ENCODE measurements at regions not wholly inside any gene's neighbourhood (a gene's known extent, or its start where the extent isn't known, plus 50 kb on each side); places are given as distances from the start of the nearest gene placed in this dataset.

DNA sequence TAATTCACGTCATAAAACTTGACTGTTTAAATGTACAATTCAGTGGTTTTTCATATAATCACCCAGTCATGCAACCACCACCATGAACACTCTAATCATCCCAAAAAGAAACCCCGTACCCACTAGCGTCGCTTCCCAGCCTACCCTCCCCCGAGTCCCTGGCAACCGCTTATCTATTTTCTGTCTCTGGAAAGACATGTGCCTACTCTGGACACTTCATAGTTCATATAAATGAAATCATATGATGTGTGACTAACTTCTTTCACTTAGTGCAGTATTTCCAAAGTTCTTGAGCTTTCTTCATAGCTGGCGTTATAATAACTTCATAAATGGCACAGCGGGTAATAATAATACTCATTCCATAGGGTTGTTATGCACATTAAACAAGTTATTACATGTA lies 215.2 kb downstream of the MYLK4 start:
- no peak for DNase-seq (ENCODE audit: low spot score)

DNA sequence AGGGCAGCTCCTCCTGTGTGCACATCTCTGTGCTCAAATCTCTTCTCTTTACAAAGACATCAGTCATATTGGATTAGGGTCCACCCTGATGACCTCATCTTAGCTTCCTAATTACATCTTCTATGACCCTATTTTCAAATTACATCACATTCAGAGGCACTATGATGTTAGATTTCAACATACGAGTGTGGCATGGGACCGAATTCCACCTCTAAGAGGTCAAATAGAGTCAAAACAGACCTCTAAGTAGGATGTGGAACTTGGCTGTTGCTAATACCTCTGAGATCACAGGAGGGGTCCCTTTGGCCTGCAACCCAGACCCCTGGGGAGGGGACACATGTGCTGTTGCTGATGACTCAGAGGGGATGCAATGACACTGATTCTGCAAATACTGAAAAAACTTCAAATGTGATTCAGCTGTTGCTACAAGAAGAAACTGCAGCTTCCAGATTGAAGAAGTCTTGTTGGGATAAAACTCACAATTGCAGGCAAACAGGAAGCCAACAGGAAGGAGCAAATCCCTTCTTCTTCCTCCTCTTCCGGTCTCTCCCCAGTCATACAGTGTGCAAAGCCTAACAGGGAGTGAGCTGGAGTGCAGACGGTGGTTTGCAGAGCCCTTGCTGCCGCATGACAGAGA lies 216.2 kb downstream of the MYLK4 start:
- no peak for DNase-seq (ENCODE audit: low spot score)

DNA sequence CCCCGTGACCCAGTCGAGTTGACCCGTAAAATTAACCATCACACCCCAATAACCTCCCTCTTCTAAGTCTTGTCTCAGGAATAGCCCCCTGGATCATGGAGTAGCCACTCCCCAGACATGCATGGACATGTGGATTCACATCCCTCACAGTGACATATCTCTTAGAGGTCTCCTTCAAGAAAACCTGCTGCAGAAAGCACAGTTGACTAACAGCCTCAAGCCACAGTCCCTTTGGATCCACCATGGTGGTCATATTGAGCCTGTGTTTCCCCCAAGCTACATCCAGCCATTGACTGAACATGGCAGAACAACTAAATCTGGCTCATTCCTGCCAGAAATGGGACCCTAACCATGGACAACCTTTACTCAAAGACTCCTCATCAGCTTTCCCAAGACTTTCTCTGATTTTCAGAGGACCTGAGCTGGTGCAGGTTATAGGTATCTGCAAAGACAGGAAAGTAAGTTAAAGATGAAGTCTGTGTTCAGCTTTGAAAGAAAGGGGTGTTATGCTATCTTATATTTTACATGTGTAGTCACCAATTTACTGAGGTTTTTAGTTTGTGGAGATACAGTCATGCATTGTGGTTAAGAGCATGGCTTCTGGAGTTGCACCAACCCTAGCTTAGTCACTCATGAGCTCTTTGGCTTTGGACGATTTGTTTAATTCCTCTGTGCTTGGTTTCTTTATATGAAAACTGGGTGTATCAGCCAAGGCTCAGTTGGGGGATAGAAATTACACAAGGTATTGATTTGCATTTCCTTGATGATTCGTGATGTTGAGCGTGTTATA lies 219.1 kb downstream of the MYLK4 start:
- no peak for DNase-seq (ENCODE audit: low spot score)

DNA sequence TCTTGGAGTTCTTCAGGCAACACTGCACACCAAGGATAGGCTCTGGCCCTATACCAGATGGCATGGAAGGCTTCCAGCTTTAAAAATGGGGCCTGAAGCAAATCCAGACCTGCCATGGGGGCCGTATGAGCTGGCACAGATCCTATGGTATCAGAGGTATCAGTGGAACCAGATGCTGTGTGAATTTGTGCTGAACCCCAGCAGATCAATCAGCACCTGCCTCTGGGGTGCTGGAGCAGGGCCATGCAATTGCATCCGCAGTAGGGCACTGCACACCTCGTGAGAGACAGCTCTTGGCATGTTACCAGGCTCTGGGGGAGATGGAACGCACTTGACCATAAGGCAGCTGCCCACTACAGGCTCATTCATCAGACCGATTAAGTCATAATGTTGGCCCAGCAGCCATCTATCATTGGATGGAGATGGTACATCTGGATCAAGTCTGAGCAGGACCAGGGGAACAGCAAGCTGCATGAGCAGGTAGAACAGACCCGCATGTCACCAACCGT lies 221.5 kb downstream of the MYLK4 start:
- DNase-seq (ENCODE audit: low spot score), result no peak

DNA sequence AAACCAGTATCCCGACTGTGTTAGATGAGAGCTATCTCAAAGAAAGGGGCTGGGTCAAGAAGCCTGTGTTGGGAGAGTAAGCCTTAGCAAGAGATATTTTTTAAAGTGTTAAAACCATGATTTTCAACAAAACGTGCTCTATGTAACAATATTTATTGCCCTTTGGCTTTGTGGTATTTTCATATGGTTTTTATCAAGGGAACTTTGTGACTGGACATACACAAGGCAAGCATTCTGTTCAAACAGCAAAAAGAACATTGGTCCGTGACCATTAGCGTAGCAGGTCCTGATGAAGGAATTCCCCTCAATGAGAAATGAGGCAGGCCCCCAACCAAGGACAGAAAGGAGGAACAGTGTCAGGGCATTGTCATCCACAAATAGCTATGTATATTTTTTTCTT lies 222.6 kb downstream of the MYLK4 start:
- no peak for DNase-seq (ENCODE audit: low spot score)

DNA sequence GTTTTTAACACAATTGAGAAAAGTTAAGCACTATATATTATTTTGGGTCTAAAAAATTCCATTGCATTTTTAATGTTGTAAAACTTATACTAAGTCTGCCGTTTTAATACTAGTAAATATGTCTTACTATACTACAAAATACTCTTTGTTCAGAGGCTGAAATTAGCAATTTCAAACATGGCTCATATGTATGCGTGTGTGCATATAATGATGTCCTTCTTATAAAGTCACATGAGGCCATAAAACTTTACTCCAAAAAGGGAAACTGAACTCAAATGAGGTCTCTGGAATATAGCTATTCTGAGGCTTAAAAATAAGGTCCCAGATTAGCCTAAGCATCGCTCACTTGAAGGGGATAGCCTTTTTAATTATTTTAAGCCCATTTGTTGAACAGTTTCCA lies 224.0 kb downstream of the MYLK4 start:
- DNase-seq (ENCODE audit: low spot score), result no peak

DNA sequence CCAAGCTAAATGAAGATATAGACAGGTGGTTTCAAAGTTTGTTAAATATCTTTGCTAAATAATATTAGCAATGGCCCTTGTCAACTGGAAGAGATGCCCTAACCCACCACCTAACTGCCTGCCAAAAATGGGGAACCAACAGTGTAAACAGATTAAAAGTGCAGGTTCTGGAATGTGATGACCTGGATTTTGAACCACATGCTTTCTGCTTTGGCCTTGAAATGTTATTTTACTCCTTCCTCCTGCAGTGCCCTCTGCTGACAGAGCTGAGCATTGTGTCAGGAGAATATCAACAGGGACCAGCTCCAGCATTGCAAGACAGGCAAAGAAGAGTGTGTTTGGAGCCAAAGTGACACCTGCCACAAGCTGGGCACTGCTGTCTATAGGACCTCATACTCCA lies 226.6 kb downstream of the MYLK4 start:
- DNase-seq (ENCODE audit: low spot score), result peak; percentile 4

DNA sequence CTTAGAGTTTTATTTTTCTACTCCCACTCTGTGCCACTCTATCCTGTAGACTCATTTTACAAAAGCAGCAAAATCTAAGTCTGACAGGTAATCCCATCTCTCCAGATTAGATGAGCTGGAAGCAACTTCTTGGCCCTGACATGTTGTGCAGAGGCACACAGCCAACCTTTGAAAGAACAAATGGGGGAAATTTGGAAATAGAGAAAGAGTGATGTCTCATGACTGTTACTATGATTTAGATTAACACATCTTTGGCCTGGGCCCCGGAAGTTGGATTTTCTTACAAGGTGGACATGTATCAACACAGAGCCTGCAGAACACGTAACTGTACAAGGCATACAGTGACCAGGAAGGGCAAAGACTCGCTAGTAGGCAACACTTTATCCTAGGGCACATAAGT lies 227.7 kb downstream of the MYLK4 start:
- DNase-seq (ENCODE audit: low spot score), result no peak

DNA sequence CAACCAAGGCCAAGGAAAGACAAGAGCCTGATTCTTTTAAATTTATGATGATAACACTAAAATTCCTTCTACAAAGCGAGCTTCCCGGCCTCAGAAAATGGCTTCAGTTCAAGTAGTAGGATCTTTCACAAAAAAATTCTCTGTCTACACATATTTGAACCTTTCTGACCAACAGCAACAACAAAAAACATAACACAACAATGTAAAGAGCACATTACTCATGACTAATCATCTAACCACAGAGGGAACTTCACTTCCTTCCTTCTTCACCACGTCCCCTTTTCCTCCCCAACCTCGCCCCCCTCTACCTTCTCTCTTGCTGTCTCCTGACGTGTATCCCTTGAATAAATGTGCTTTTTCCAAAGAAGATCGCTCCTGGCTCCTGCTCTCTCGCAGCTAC lies 228.2 kb downstream of the MYLK4 start:
- DNase-seq (ENCODE audit: low spot score), result no peak

DNA sequence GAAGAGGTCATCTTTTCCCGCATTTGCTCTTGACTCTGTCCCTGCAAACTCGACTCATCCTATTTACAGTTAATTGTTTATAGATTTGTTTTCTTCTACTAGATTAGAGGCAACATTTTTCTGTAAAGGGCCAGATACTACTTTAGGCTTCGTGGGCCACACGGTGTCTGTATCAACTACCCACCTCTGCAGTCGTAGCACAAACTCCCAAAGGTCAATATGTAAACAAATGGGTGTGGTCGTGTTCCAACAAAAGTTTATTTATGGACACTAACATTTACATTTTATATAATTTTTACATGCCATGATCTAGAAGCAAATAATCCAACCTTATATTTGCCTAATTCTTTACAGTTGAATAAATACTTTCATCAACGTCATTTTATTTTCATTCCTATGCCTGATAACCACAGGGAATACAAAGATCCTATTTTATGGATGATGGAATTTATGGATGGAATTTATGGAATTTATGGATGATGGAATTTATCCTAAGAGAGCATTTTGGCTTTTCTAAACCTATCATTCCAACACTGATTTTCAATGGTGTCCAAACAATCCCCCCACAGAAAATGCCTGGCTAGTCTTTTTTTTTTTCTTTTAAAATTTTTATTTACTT lies 232.8 kb downstream of the MYLK4 start:
- DNase-seq (ENCODE audit: low spot score), result no peak

DNA sequence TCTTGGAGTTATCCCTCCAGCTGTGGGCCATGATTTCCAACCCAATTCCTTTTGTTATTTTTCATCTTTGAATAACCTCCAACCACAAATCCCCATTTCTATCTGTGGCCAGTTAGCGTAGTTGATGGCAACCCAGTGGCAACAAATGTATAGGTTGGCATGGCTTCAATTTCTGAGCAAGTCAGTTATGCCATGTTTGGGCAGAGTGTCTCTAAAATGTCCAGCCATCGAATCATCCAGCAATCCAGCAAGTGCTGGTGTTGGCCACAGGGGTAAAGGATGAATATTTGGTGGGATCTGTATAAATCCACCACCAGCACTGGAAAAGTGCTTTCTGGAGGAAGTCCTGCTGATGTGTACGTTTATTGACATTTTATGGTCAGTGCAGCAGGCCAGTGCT lies 233.3 kb downstream of the MYLK4 start:
- no peak for DNase-seq (ENCODE audit: low spot score)

DNA sequence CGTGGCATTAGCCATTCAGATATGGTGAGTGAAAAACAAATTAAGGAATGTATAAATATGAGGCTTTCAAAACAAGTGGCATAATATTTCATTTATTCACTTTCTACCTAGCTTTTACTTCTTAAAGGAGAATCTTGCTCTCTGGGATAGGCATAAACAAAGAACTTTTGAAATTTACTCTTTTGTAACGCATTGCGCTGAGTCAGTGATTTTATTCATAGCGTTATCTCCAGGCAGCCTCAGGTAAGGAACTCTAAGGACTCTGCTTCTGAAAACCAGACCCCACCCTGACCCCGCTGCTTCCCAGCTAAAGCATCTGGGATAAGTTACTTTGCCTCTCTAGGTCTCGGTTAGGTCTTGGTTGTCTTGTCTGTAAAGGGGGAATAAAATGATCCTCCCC lies 234.7 kb downstream of the MYLK4 start:
- no peak for DNase-seq (ENCODE audit: low spot score)

DNA sequence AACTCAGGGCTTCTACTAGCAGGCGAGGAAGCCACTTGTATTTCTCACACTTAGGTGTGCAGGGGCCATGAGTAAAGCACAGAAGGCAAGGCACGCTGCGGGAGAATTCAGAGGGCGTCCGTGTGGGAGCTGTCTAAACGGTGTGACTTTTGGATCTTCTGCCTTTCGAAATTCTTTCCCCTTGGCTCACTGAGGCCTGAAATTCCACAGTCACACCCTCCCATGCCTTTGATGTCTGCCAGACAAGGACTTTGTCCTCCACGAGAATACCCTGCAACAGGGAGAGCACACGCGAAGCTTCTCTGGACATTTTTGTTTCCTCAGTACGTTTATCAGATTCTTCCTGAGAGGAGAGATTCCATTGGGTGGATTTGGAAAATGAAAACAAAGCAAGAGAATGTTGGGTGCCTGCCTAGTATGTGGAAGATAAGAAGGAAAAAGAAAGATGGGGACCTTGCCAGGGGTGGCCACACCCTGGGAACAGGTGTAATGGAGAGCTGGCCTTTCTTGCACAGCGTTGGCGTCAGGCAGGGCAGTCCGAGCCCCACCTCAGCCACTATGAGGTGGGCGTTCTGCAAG lies 235.7 kb downstream of the MYLK4 start:
- DNase-seq (ENCODE audit: low spot score), result no peak

DNA sequence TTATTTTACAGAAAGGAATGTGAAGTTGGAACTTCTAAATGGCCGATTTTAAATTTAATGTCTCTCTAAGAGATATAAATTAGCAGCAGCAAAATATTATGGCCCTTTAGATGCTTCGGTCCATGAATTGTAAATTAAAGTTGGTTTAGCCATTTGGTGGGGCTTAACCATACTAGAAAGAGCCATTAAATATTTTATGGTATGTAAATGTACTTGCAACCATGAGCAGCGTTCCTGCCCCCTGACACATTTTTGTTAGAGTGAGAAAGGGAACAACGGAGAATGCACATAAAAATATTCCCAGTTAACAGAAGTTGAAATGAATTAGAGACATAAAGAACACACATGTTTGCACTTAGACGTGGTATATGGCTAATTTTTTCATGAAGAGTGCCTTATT lies 237.9 kb downstream of the MYLK4 start:
- no peak for DNase-seq (ENCODE audit: low spot score)

DNA sequence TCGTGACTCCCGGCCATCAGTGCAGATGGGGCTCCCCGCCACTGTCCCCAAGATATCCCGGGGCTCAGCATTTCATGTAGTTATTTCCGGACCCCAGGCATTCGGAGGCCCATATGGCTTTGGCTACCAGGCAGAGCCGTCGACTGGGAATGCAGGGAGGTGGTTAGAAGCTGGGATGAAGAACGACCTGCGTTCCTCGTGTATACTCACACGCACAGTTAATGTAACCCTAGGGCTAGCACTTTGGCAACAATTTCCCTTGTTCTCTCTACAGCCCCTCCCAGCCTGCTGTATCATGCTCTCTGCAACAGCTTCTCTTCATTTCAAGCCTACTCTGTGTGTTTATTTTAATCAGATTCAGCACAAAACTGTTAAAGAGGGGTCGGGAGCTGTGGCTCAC lies 240.4 kb downstream of the MYLK4 start:
- DNase-seq (ENCODE audit: low spot score), result no peak

DNA sequence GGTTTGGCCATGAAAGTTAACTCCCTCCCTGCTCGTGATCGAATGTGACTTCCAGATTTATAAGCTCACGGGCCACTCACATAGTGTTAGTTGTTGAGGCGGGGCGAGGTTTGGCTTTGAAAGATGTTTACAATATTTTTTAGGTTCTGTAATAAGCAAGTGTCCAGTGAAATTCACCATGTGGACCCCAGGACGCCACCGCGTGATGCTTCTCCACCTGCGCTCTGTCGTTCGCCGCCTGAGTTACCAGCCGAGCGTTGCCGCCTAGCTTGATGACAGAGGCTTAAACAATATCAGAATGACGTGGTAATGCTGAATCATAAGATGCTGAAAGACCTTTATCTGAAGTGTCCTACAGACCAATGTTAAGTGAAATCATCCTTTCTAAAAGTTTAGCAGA lies 241.0 kb downstream of the MYLK4 start:
- no peak for DNase-seq (ENCODE audit: low spot score)

DNA sequence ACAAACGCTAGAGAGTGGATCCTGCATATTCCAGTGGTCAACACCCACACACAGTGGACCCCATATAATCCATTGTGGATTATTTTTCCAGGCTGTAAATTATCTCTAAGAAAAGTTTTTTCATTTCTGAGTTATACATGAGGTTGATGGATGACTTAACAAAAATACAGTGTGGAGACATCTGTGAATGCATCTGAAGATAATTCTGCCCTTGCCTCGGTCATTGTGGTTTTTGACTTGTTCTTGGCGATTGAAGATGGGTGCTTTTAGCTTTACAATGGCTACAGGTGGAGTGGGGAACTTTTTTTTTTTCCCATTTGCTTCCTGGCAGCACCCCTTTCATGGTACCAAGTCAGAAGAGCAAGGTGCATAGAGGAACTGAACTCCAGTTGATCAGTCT lies 242.7 kb downstream of the MYLK4 start:
- DNase-seq (ENCODE audit: low spot score), result no peak

DNA sequence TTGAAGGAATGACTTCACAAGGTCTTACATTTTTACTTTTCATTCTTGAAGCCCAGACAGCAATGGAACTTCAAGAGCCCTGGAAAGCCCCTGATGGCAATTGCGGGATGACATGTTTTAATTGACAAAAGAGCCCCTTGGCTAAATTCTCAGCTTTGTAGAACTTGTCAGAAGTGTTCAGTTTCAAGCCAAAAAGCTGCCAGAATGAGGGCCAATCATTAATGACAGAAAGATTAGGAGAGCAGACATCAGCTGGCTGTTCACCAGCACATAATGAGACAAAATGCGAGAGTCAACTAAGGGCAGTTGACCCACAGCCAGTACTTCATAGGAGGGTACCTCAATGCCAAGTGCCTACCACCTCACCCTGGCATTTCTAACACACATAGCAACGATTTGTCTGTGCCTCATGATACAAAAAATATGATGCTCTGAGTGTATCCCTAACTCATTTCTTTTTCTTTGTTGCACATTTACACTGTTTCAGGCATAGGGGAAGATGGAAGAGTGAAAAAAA lies 243.1 kb downstream of the MYLK4 start:
- no peak for DNase-seq (ENCODE audit: low spot score)

DNA sequence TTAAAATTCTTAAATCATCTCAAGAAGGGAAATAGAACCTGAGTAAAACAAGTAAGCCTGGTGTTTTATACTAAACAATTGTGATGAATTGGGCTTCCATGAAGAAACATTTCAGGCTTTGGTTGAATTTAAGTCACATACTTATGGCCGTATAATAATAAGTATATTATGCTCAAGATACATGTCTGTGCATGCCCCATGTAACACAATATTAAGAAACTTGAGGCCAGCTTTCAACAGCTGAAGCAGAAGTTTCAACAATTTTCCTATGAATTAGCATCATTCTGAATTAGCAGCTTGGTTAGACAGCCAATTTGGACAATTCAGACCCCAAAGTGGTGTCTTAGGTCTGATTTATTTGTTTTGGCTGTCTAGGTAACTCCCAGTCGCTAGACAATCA lies 243.7 kb downstream of the MYLK4 start:
- DNase-seq (ENCODE audit: low spot score), result no peak

DNA sequence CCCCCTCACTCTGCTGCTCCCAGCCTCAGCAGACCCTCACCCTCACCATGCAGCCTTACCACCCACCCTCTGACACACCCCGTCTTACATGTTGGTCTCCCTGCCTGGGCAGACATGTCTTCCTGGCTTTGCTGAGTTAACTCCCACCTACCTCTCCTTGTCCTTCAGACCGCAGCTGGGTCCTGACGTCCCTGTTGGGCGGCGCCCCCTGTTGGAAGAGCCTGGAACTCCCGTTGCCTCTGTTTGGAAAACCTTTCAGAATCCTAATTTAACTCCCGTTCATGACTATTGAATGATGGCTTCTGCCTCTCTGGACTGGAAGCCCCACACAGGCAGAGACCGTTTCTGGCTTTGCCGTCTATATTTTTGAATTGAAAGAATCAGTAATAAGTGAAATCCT lies 245.1 kb downstream of the MYLK4 start:
- DNase-seq (ENCODE audit: low spot score), result no peak

DNA sequence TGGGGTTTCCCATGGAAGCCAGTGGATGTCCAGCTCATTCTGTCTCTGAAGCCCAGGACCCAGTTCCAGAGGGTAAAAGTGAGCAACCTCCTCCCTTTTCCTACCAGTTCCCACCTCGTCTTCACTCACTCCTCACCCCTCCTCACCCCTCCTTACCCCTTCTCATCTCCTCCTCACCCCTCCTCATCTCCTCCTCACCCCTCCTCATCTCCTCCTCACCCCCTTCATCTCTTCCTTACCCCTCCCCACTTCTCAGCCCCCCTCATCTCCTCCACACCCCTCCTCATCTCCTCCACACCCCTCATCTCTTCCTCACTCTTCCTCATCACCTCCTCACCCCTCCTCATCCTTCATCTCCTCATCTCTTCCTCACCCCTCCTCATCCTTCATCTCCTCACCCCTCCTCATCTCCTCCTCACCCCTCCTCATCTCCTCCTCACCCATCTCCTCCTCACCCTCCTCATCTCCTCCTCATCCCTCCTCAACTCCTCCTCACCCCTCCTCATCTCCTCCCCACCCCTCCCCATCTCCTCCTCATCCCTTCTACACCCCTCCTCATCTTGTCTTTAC lies 246.1 kb downstream of the MYLK4 start:
- no peak for DNase-seq (ENCODE audit: low spot score)

DNA sequence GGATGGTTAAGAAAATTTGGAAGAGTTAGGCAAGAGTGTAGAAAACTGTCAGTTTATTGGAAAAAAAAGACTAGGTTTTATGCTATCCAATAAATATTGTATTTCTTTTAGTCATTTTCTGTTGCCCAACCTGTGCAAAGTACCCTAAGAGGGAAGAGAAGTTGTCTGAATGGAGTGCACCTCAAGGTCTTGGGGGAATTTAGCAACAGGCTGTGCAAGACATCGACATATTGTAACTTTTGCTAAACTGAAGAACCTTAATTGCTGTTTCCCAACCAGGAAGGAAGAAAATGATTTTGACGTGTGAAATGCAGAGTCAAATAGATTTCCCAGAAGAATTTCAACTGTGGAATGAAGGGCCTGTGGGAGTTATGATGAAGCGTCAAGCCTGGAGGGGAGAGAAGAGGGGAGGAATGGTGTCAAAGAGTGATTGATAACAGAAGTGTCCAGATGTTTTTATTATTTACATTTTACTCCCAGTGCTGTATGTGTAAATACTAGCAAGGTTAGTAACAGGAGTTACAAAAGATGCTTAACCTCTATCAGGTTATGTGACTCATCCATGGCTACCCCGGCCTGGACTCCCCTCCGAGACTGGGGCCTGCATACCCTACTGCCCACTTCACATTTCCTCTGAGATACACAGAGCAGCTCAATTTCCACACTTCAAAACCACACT lies 246.8 kb downstream of the MYLK4 start:
- no peak for DNase-seq (ENCODE audit: low spot score)
